GM23338 (cell line): ENCODE measurements at regions not wholly inside any gene's neighbourhood (a gene's known extent, or its start where the extent isn't known, plus 50 kb on each side); places are given as distances from the start of the nearest gene placed in this dataset.
A peak's percentile ranks its signal among the peaks of the same experiment; 100 is the strongest.

Source experiments
- ATAC-seq: fragments of 200-7000 bp; cut with Tn5 transposase; 3 replicates; pipeline ENCODE4 v1.9.1; 2020
- DNase-seq: peaks from one replicate; pipeline ENCODE4 v3.0.0-alpha.2; 2015; ENCODE audit warnings: low spot score
- H2AFZ ChIP-seq: fragments of 200-600 bp; sonication (generic); 2 replicates; pipeline ENCODE4 v1.8.0; 2016; ENCODE audit warnings: antibody characterized with exemption, mild to moderate bottlenecking, moderate library complexity
- H3F3A ChIP-seq: fragments of 200-600 bp; sonication (generic); replicated peaks from 2 replicates; pipeline ENCODE4 v1.8.0; 2017; ENCODE audit warnings: antibody characterized with exemption, mixed run types, low read depth
- H3K27ac ChIP-seq: fragments of 200-600 bp; sonication (generic); 2 replicates; pipeline ENCODE4 v1.6.1; 2016; ENCODE audit warnings: low read depth
- H3K27me3 ChIP-seq: fragments of 200-600 bp; sonication (generic); 2 replicates; pipeline ENCODE4 v1.8.0; 2016; ENCODE audit warnings: mild to moderate bottlenecking, mixed run types, moderate library complexity; ENCODE audit not compliant: insufficient read depth
- H3K36me3 ChIP-seq: fragments of 200-600 bp; sonication (generic); 2 replicates; pipeline ENCODE4 v1.8.0; 2016; ENCODE audit warnings: mild to moderate bottlenecking; ENCODE audit not compliant: insufficient read depth
- H3K4me1 ChIP-seq: fragments of 200-600 bp; sonication (generic); 2 replicates; pipeline ENCODE4 v1.8.0; 2016; ENCODE audit warnings: mild to moderate bottlenecking, moderate library complexity; ENCODE audit not compliant: insufficient read depth
- H3K4me2 ChIP-seq: fragments of 200-600 bp; sonication (generic); 2 replicates; pipeline ENCODE4 v1.7.1; 2017; ENCODE audit warnings: mixed run types
- H3K4me3 ChIP-seq: fragments of 200-600 bp; sonication (generic); 2 replicates; pipeline ENCODE4 v1.6.1; 2016; ENCODE audit warnings: mixed run types
- H3K79me2 ChIP-seq: fragments of 200-600 bp; sonication (generic); replicated peaks from 2 replicates; pipeline ENCODE4 v1.8.0; 2017; ENCODE audit warnings: mild to moderate bottlenecking; ENCODE audit not compliant: insufficient read depth
- H3K9me2 ChIP-seq: fragments of 200-600 bp; sonication (generic); 2 replicates; pipeline ENCODE4 v1.8.0; 2017; ENCODE audit not compliant: insufficient read depth
- H4K20me1 ChIP-seq: fragments of 200-600 bp; sonication (generic); replicated peaks from 2 replicates; pipeline ENCODE4 v1.8.0; 2017; ENCODE audit warnings: mild to moderate bottlenecking; ENCODE audit not compliant: insufficient read depth
- H3K27ac Mint-ChIP-seq: 2 replicates; pipeline ENCODE4 v1.8.0; 2020; ENCODE audit warnings: inconsistent platforms, mild to moderate bottlenecking, moderate library complexity, mixed read lengths
- H3K27me3 Mint-ChIP-seq: 3 replicates; pipeline ENCODE4 v1.8.0; 2022; ENCODE audit warnings: low read depth, mild to moderate bottlenecking, moderate library complexity, mixed read lengths, inconsistent platforms; ENCODE audit not compliant: insufficient read depth, poor library complexity
- H3K36me3 Mint-ChIP-seq: 3 replicates; pipeline ENCODE4 v1.8.0; 2021; ENCODE audit warnings: low read depth, mild to moderate bottlenecking, inconsistent platforms, moderate library complexity, mixed read lengths
- H3K4me1 Mint-ChIP-seq: 3 replicates; pipeline ENCODE4 v1.8.0; 2020; ENCODE audit warnings: mild to moderate bottlenecking, inconsistent platforms, mixed read lengths
- H3K4me3 Mint-ChIP-seq: 3 replicates; pipeline ENCODE4 v1.8.0; 2021; ENCODE audit warnings: moderate library complexity, mild to moderate bottlenecking, inconsistent platforms, mixed read lengths
- H3K9me3 Mint-ChIP-seq: 3 replicates; pipeline ENCODE4 v1.8.0; 2020; ENCODE audit warnings: moderate library complexity, mild to moderate bottlenecking, inconsistent platforms, mixed read lengths
- CREB1 ChIP-seq: fragments of 250-450 bp; sonication (Bioruptor Pico); IDR thresholded peaks from 2 replicates; pipeline ENCODE4 v1.5.0; 2020; ENCODE audit warnings: low read depth, mild to moderate bottlenecking, moderate library complexity
- CTCF ChIP-seq, 2 experiments: fragments of 200-600 bp in 1 of 2; sonication (generic) in 1 of 2; conservative IDR thresholded peaks; 2 replicates each; pipeline versions ENCODE4 v1.5.1 to v1.6.1; 2016 to 2017; ENCODE audit warnings: antibody characterized with exemption in 2 of 2, low read depth in 2 of 2, mild to moderate bottlenecking in 2 of 2, moderate library complexity in 1 of 2
- ETS1 ChIP-seq: IDR thresholded peaks from 2 replicates; pipeline ENCODE4 v1.6.1; 2016; ENCODE audit warnings: antibody characterized with exemption
- EZH2 ChIP-seq: fragments of 200-600 bp; sonication (generic); IDR thresholded peaks from one replicate; pipeline ENCODE4 v1.8.0; 2017; ENCODE audit warnings: antibody characterized with exemption, mild to moderate bottlenecking, low read depth; ENCODE audit not compliant: unreplicated experiment
- EZH2phosphoT487 ChIP-seq: fragments of 200-600 bp; sonication (generic); IDR thresholded peaks from one replicate; pipeline ENCODE4 v1.8.1; 2018; ENCODE audit warnings: antibody characterized with exemption; ENCODE audit not compliant: unreplicated experiment
- JUNB ChIP-seq: IDR thresholded peaks from one replicate; pipeline ENCODE4 v1.6.1; 2016; ENCODE audit warnings: antibody characterized with exemption; ENCODE audit not compliant: unreplicated experiment
- NANOG ChIP-seq: IDR thresholded peaks from 2 replicates; pipeline ENCODE4 v1.6.1; 2016; ENCODE audit warnings: antibody characterized with exemption, borderline replicate concordance
- POLR2AphosphoS5 ChIP-seq: IDR thresholded peaks from 2 replicates; pipeline ENCODE4 v1.6.1; 2016; ENCODE audit warnings: antibody characterized with exemption, low read depth
- REST ChIP-seq: IDR thresholded peaks from one replicate; pipeline ENCODE4 v1.6.1; 2018; ENCODE audit warnings: antibody characterized with exemption; ENCODE audit not compliant: unreplicated experiment
- STAT1 ChIP-seq: IDR thresholded peaks from one replicate; pipeline ENCODE4 v1.6.1; 2016; ENCODE audit warnings: antibody characterized with exemption; ENCODE audit not compliant: unreplicated experiment
- ZNF114 ChIP-seq: fragments of 250-450 bp; sonication (Bioruptor Pico); IDR thresholded peaks from 2 replicates; pipeline ENCODE4 v1.5.0; 2020; ENCODE audit warnings: mild to moderate bottlenecking, moderate library complexity
- ZNF331 ChIP-seq: fragments of 250-450 bp; sonication (Bioruptor Pico); IDR thresholded peaks from 2 replicates; pipeline ENCODE4 v1.5.0; 2020; ENCODE audit warnings: low read depth, mild to moderate bottlenecking, moderate library complexity
- ZNF462 ChIP-seq: fragments of 250-450 bp; sonication (Bioruptor Pico); IDR thresholded peaks from 2 replicates; pipeline ENCODE4 v1.5.0; 2020; ENCODE audit warnings: mild to moderate bottlenecking, moderate library complexity

- Histone ChIP-seq H3K79me2 (no peaks in the 10 kb centered on the region), H4K20me1 (no peaks in the 10 kb centered on the region), H2AFZ (0 out of 2 replicates have a peak overlapping the region, but pooled peaks have one; percentile 18), H3K9me2 (no peaks in the 10 kb centered on the region; the same call in 1 of the 2 replicates), H3K27me3 (no peaks in the 10 kb centered on the region), H3K36me3 (no peaks in the 10 kb centered on the region), H3F3A (no peaks in the 10 kb centered on the region), H3K4me1 (no peaks in the 10 kb centered on the region; the same call in 1 of the 2 replicates), H3K4me2 (no peak overlapping the region), H3K27ac (no peak overlapping the region), H3K4me3 (no peak overlapping the region)
- no peaks in the 10 kb centered on the region for H3K9me3 Mint-ChIP-seq
- ATAC-seq (peak; percentile 39; the same call in 1 of the 3 replicates), DNase-seq (no peak)
- peaks cover 3% of the 10 kb centered on the region; the same call in 1 of the 3 replicates for H3K4me1 Mint-ChIP-seq
- no peak overlapping the region for H3K4me3 Mint-ChIP-seq
- no peak overlapping the region for H3K27ac Mint-ChIP-seq
- no peaks in the 10 kb centered on the region for H3K36me3 Mint-ChIP-seq
- H3K27me3 Mint-ChIP-seq = no peaks in the 10 kb centered on the region
- TF ChIP-seq NANOG (no peak), CREB1 (no peak), EZH2 (no peak), STAT1 (no peak), EZH2phosphoT487 (no peak), ZNF114 (no peak), REST (no peak), CTCF (conservative IDR thresholded peaks at IDR 0.05; ENCODE audit: low read depth in 2 of 2) (no peak), POLR2AphosphoS5 (no peak), JUNB (no peak), ZNF462 (CRISPR knock-in tag) (no peak), ZNF331 (CRISPR knock-in tag) (no peak), ETS1 (no peak)
Measured at GRCh38 chr7:39894904-39895303, 55.2 kb upstream of the CDK13 start.
